T-helper 2 cell treated with Interferon-gamma antibody and Interleukin-4, amounts not matched to agents 5 μg/mL and 100 μg/mL, for 36 hours (primary cell): ENCODE measurements at regions not wholly inside any gene's neighbourhood (a gene's known extent, or its start where the extent isn't known, plus 50 kb on each side); places are given as distances from the start of the nearest gene placed in this dataset.

Experiments used
- DNase-seq: peaks from one replicate; pipeline ENCODE4 v3.0.0; 2021; ENCODE audit warnings: low spot score
- H3K27ac Mint-ChIP-seq: one replicate; pipeline ENCODE4 v1.8.0; 2021; ENCODE audit warnings: mild to moderate bottlenecking, mixed read lengths
- H3K27me3 Mint-ChIP-seq: one replicate; pipeline ENCODE4 v1.8.0; 2021; ENCODE audit warnings: low read depth, mixed read lengths
- H3K36me3 Mint-ChIP-seq: one replicate; pipeline ENCODE4 v1.8.0; 2021; ENCODE audit warnings: low read depth, mixed read lengths
- H3K4me1 Mint-ChIP-seq: one replicate; pipeline ENCODE4 v1.8.0; 2021; ENCODE audit warnings: low read depth, mixed read lengths
- H3K4me3 Mint-ChIP-seq: one replicate; pipeline ENCODE4 v1.8.0; 2022; ENCODE audit warnings: mild to moderate bottlenecking, moderate library complexity, mixed read lengths
- H3K9me3 Mint-ChIP-seq: one replicate; pipeline ENCODE4 v1.8.0; 2021; ENCODE audit warnings: mixed read lengths

DNA sequence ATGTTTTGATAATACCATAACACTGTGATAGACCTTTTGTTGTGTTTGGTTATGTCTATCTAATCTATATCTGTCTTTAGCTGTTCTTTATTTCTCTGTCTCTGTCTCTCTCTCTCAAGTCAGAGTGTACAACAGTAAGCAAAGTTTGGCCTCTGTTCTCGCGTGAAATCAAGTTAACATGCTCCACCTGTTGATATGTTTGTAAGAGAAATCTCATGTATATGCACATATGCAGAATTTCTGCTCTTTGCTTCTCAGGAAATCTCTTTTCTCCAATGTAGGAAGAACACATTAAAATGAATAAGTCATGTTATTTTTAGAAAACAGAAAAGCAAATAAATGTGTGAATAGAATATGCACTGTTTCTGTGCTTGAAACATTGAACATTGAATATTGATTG is 425.5 kb upstream of the SEMA6D start:
- DNase-seq = no peak
- Mint-ChIP-seq H3K27ac (no peak overlapping the region), H3K4me1 (no peaks in the 10 kb centered on the region), H3K9me3 (peaks cover 4% of the 10 kb centered on the region), H3K36me3 (no peaks in the 10 kb centered on the region), H3K27me3 (no peaks in the 10 kb centered on the region), H3K4me3 (no peak overlapping the region)

DNA sequence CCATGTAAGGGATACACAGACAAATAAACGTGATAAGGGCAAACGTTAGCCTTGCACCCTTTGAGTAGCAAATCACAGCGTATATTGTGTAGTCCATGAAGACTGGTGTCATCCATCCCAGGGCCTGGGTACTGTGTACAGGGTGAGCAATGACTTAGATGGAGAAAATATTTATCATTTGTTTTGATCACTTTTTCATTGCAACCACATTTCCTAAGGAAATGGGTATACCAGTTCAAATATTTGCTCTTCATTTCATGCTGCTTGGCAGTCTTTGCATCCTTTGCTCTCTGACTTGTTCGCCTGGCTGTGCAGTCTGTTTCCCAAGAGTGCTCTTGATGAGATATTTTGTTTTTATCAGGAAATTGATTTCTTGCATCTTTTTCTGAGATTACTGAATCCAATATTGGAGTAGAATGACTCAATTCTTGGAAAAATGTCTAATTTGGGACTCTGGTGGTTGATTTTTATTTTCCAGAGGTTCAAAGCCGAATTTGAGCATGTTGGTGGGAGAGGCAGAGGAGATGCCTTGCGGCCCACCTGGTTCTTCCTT is 424.6 kb upstream of the SEMA6D start:
- Mint-ChIP-seq H3K27ac (no peak overlapping the region), H3K4me3 (no peak overlapping the region), H3K4me1 (no peaks in the 10 kb centered on the region), H3K36me3 (no peaks in the 10 kb centered on the region), H3K9me3 (peaks cover 4% of the 10 kb centered on the region), H3K27me3 (no peaks in the 10 kb centered on the region)
- no peak for DNase-seq

DNA sequence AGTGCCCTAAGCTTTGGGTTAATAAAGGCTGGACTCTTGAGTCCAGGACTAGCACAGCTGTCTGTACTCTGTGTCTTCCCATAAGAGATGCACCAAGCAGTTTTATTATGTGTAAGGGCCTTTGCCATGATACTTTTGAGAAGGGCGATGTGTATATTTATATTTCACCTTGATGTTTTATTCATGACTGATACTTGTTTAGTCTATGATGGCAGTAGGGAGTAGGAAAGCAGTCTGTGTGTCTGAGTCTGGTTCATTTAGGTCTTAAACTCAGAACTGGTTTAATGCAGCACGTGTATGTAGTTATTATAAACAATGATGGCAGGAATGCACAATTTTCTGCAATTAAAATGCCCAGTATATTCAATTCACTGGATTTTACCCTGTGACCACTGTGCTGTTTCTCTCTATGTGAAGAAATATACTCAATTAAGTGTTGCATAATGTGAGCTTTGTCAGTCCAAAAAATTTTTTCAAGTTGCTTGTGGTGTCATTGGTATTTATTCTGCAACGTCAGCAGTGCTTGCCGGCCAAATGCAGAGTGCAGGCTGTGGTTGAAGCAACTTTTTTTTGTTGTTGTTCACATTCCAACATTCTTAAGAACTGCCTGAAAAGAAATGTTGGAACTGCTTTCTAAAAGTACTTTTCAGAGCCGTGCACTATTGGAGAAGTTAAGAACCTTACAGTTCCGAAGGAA is 423.7 kb upstream of the SEMA6D start:
- no peak for DNase-seq
- H3K27ac Mint-ChIP-seq = no peak overlapping the region
- H3K4me1 Mint-ChIP-seq = no peaks in the 10 kb centered on the region
- H3K9me3 Mint-ChIP-seq = peaks cover 5% of the 10 kb centered on the region
- no peak overlapping the region for H3K4me3 Mint-ChIP-seq
- H3K27me3 Mint-ChIP-seq = no peaks in the 10 kb centered on the region
- H3K36me3 Mint-ChIP-seq = no peaks in the 10 kb centered on the region

DNA sequence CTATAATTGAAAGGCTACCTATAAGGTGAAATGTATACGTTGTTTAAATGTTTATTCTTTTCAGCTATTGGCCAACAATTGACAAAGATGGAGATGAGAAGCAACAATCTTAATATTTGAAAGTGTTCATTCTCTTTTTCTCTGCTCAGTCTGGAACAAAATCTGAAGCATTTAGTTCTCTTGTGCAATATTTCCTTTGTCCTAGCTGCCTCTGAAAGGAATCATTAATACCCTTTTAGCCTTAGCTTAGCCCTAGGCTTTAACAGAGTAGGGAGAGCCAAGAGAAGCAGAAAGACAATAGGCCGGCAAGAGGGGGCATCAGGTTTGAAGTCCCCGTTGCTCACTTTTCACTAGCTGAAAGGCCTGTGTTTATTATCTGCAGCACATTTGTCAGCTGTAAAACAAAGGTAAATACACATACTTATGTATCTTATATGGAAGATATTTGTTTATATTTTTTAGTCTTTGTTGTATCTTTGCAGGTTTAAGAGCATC is 422.5 kb upstream of the SEMA6D start:
- Mint-ChIP-seq H3K4me1 (no peaks in the 10 kb centered on the region), H3K36me3 (no peaks in the 10 kb centered on the region), H3K27ac (no peak overlapping the region), H3K9me3 (peaks cover 8% of the 10 kb centered on the region), H3K4me3 (no peak overlapping the region), H3K27me3 (no peaks in the 10 kb centered on the region)
- DNase-seq = no peak

DNA sequence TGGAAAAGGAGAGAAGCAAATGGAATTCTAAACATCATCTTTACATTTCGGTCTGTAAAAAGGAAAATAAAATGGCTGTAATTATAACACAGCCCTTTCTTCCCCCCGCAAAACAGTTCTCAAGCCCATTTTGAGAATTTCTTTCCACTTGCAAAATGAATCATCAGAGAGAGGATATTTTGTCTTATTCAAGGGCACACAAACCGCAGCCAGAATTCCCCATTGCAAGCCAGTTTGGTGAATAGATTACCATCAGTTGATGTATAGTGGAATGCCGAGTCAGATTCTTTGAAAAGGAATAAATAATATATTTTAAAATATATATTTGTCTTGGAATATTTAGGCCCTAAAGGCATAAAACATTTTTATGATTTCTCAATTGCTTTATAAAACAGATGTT is 420.4 kb upstream of the SEMA6D start:
- no peak overlapping the region for H3K4me3 Mint-ChIP-seq
- DNase-seq = no peak
- no peak overlapping the region for H3K27ac Mint-ChIP-seq
- H3K9me3 Mint-ChIP-seq = peaks cover 8% of the 10 kb centered on the region
- no peaks in the 10 kb centered on the region for H3K36me3 Mint-ChIP-seq
- no peaks in the 10 kb centered on the region for H3K4me1 Mint-ChIP-seq
- H3K27me3 Mint-ChIP-seq = no peaks in the 10 kb centered on the region

- no peaks in the 10 kb centered on the region for H3K27me3 Mint-ChIP-seq
- no peak overlapping the region for H3K27ac Mint-ChIP-seq
- H3K4me1 Mint-ChIP-seq = no peaks in the 10 kb centered on the region
- DNase-seq = no peak
- peaks cover 8% of the 10 kb centered on the region for H3K9me3 Mint-ChIP-seq
- H3K4me3 Mint-ChIP-seq = no peak overlapping the region
- no peaks in the 10 kb centered on the region for H3K36me3 Mint-ChIP-seq
Measured at GRCh38 chr15:47299846-47300434, 417.4 kb upstream of the SEMA6D start.

GRCh38 chr15:47300596-47300995 is 416.7 kb upstream of the SEMA6D start:
- peaks cover 8% of the 10 kb centered on the region for H3K9me3 Mint-ChIP-seq

DNA sequence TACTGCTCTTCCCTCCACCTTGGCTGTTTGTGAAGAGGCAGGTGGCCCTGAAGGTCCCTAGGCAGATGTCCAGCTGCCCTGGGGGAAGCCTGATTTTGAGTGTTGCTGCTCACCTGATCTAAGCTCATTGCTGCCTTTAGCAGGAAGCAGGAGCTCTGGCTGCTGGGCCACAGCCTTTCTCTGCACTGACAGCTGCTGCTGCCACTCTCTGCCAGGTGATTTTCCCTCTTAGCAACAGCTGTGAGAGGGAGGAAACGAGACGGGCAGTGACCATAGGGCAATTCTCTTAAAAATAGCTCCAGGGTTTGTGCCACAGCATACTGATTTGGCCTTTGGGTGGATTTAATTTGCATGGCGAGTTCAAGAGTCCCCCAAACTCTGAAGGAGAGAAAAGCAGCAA is 415.8 kb upstream of the SEMA6D start:
- Mint-ChIP-seq H3K36me3 (no peaks in the 10 kb centered on the region), H3K27ac (no peak overlapping the region), H3K9me3 (peaks cover 8% of the 10 kb centered on the region), H3K4me1 (no peaks in the 10 kb centered on the region), H3K27me3 (no peaks in the 10 kb centered on the region), H3K4me3 (no peak overlapping the region)
- DNase-seq = no peak

More at GRCh38 chr15:47300596-47300995, 416.7 kb upstream of the SEMA6D start:
- H3K27ac Mint-ChIP-seq = no peak overlapping the region
- H3K27me3 Mint-ChIP-seq = no peaks in the 10 kb centered on the region
- H3K4me3 Mint-ChIP-seq = no peak overlapping the region
- H3K36me3 Mint-ChIP-seq = no peaks in the 10 kb centered on the region
- no peak for DNase-seq
- no peaks in the 10 kb centered on the region for H3K4me1 Mint-ChIP-seq

DNA sequence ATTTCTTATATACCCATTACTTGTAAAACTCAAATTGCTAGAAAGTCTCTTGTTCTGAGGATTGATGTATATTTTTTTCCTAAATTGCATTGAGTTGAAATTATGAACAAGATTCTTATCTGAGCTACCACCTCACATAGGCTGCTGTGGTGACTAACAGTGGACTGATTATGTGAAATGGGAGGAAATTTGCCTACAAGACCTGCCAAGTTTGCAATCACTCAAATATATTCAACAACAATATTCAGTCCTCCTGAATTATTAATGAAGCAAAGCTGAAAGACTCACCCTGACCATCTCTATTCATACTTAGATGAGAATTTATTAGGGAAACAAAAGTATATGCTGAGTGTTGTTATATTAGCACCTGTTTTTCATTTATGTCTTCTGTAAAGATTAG is 412.6 kb upstream of the SEMA6D start:
- no peak for DNase-seq
- peaks cover 9% of the 10 kb centered on the region for H3K9me3 Mint-ChIP-seq
- no peak overlapping the region for H3K27ac Mint-ChIP-seq
- H3K4me1 Mint-ChIP-seq = no peaks in the 10 kb centered on the region
- H3K36me3 Mint-ChIP-seq = no peaks in the 10 kb centered on the region
- H3K27me3 Mint-ChIP-seq = no peaks in the 10 kb centered on the region
- H3K4me3 Mint-ChIP-seq = no peak overlapping the region

- no peaks in the 10 kb centered on the region for H3K27me3 Mint-ChIP-seq
- H3K27ac Mint-ChIP-seq = no peak overlapping the region
- H3K9me3 Mint-ChIP-seq = peaks cover 22% of the 10 kb centered on the region
- DNase-seq = no peak
- no peaks in the 10 kb centered on the region for H3K36me3 Mint-ChIP-seq
- no peak overlapping the region for H3K4me3 Mint-ChIP-seq
- H3K4me1 Mint-ChIP-seq = no peaks in the 10 kb centered on the region
Measured at GRCh38 chr15:47312161-47312560, 405.1 kb upstream of the SEMA6D start.

DNA sequence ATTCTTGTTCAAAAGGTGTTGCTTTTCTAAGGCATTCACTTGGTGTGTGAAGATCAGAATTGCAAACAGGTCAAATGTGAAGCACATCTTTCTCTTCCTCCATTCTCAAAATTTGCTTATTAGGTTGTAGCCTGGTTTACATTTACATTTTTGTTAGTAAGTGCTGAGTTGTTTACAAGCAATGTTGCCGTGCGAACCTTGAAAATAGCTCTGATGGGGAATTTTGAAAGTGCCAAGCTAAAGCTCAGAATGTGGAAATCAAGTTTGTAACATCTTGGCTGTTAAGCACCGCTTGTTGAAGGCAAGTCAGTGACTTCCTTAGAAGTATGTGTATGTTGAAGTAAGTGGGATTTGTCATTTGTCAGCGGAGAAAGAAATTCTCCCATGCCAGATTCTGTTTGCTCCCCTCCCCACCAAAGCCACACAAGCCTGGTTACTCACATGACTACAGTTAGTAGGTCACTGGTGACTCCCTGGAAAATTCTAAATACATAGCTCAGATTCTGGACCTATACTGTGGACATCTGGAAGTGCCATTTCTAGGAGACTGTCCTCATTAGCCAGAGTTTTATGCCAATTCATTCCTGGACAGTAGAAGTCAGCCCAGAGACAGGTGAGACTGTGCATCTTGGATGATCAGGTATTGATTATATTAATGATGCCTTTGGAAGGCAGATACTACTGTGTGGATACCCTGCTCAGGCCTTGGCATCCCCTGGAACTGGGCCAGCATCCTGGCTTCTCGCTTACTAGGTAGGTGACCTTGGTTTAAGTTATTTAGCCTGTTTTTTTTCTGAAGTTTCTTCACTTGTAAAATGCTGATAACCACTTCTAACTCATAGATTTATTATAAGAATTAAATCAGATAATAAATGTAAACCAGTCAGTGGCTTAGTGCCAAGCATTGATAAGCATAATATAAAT is 390.6 kb upstream of the SEMA6D start:
- H3K9me3 Mint-ChIP-seq = peaks cover 12% of the 10 kb centered on the region
- no peaks in the 10 kb centered on the region for H3K27me3 Mint-ChIP-seq
- no peak overlapping the region for H3K27ac Mint-ChIP-seq
- DNase-seq = no peak
- H3K4me1 Mint-ChIP-seq = no peaks in the 10 kb centered on the region
- H3K4me3 Mint-ChIP-seq = no peak overlapping the region
- no peaks in the 10 kb centered on the region for H3K36me3 Mint-ChIP-seq

- H3K27me3 Mint-ChIP-seq = no peaks in the 10 kb centered on the region
- H3K36me3 Mint-ChIP-seq = no peaks in the 10 kb centered on the region
- DNase-seq = no peak
- H3K27ac Mint-ChIP-seq = no peak overlapping the region
- H3K4me1 Mint-ChIP-seq = no peaks in the 10 kb centered on the region
- no peak overlapping the region for H3K4me3 Mint-ChIP-seq
- peaks cover 14% of the 10 kb centered on the region for H3K9me3 Mint-ChIP-seq
Measured at GRCh38 chr15:47331829-47332393, 385.4 kb upstream of the SEMA6D start.

- Mint-ChIP-seq H3K27me3 (no peaks in the 10 kb centered on the region), H3K27ac (no peak overlapping the region), H3K4me1 (no peaks in the 10 kb centered on the region), H3K36me3 (no peaks in the 10 kb centered on the region), H3K9me3 (peaks cover 14% of the 10 kb centered on the region), H3K4me3 (no peak overlapping the region)
- DNase-seq = no peak
Measured at GRCh38 chr15:47332481-47332880, 384.8 kb upstream of the SEMA6D start.
